HCT116 (cell line): ENCODE measurements at regions not wholly inside any gene's neighbourhood (a gene's known extent, or its start where the extent isn't known, plus 50 kb on each side); places are given as distances from the start of the nearest gene placed in this dataset.

ENCODE experiments used
- ATAC-seq: fragments of 200-7000 bp; cut with Tn5 transposase; 2 replicates; pipeline ENCODE4 v1.9.1; 2020; ENCODE audit warnings: mild to moderate bottlenecking, moderate library complexity
- BruUV-seq: library from RNA; stranded (reverse); fragments of 400-500 nt; replicated peaks from 2 replicates; lab custom pipeline; 2021; lab: Mats Ljungman, UMichigan
- CTCF ChIA-PET: fragments of 300-600 bp; sonication (Branson Sonifier 250); formaldehyde crosslinking; loops from one replicate; lab custom pipeline; 2021; ENCODE audit warnings: antibody characterized with exemption; lab: Charles Lee
- POLR2A ChIA-PET: fragments of 300-600, 350-600 bp; sonication (Branson Sonifier 250); formaldehyde crosslinking; loops from one replicate; lab custom pipeline; 2021; ENCODE audit warnings: antibody characterized with exemption; lab: Charles Lee
- RAD21 ChIA-PET, 2 experiments: fragments of 300-600 bp; sonication (Branson Sonifier 250); formaldehyde crosslinking; loops; one replicate each; lab custom pipeline; 2023; ENCODE audit warnings: low total read pairs in 2 of 2; ENCODE audit not compliant: uncharacterized antibody in 2 of 2, unreplicated experiment in 2 of 2, low non-redundant PET in 1 of 2; lab: Charles Lee
- DNase-seq: peaks from one replicate; pipeline ENCODE4 v3.0.0-alpha.2; 2010; ENCODE audit warnings: low read depth, low spot score
- H2AFZ ChIP-seq: fragments of 200-600 bp; shearing (Covaris generic), sonication (generic); 2 replicates; pipeline ENCODE4 v1.6.1; 2017; ENCODE audit warnings: low read depth, mixed run types, mixed read lengths, antibody characterized with exemption, low read length; ENCODE audit not compliant: poor library complexity, severe bottlenecking
- H3K27ac ChIP-seq: 2 replicates; pipeline ENCODE4 v1.5.1; 2012; ENCODE audit warnings: low read depth, low read length
- H3K27me3 ChIP-seq: fragments of 200-600 bp; sonication (generic); 2 replicates; pipeline ENCODE4 v1.6.1; 2016; ENCODE audit warnings: mixed run types, low read length, mixed read lengths; ENCODE audit not compliant: insufficient read depth
- H3K36me3 ChIP-seq, 2 experiments: fragments of 200-500 bp in 1 of 2; fragments of 200-600 bp in 1 of 2; sonication (Bioruptor generic) in 1 of 2; sonication (generic) in 1 of 2; 2 replicates each; pipeline versions ENCODE4 v1.5.1 to v1.6.1; 2014 to 2016; ENCODE audit warnings: low read length in 2 of 2, inconsistent platforms in 1 of 2, mixed read lengths in 1 of 2, mixed run types in 1 of 2; ENCODE audit not compliant: insufficient read depth in 2 of 2, control insufficient read depth in 1 of 2
- H3K4me1 ChIP-seq, 2 experiments: fragments of 200-600 bp in 1 of 2; sonication (generic) in 1 of 2; 2 replicates each; pipeline versions ENCODE4 v1.5.1 to v1.6.1; 2012 to 2017; ENCODE audit warnings: low read length in 2 of 2, inconsistent platforms in 1 of 2, mild to moderate bottlenecking in 1 of 2, mixed read lengths in 1 of 2, mixed run types in 1 of 2, moderate library complexity in 1 of 2; ENCODE audit not compliant: insufficient read depth in 2 of 2, control insufficient read depth in 1 of 2
- H3K4me2 ChIP-seq: fragments of 200-600 bp; sonication (generic); 2 replicates; pipeline ENCODE4 v1.6.1; 2017; ENCODE audit warnings: mixed run types, low read length, mixed read lengths
- H3K4me3 ChIP-seq, 2 experiments: fragments of 200-600 bp in 1 of 2; sonication (generic) in 1 of 2; replicated peaks in 1 of 2; 2 replicates each; pipeline ENCODE4 v1.5.1; 2011 to 2016; ENCODE audit warnings: low read length in 2 of 2, control low read depth in 1 of 2, low read depth in 1 of 2, mild to moderate bottlenecking in 1 of 2, mixed read lengths in 1 of 2, mixed run types in 1 of 2
- H3K79me2 ChIP-seq: fragments of 200-600 bp; sonication (generic); 2 replicates; pipeline ENCODE4 v1.6.1; 2017; ENCODE audit warnings: mild to moderate bottlenecking, mixed run types, low read length, moderate library complexity, mixed read lengths; ENCODE audit not compliant: insufficient read depth
- H3K9ac ChIP-seq: fragments of 200-600 bp; sonication (generic); 2 replicates; pipeline ENCODE4 v1.6.1; 2016; ENCODE audit warnings: low read length, mixed read lengths
- H3K9me2 ChIP-seq: fragments of 200-600 bp; sonication (generic), shearing (Covaris generic); 2 replicates; pipeline ENCODE4 v1.6.1; 2017; ENCODE audit warnings: mixed run types, mild to moderate bottlenecking, moderate library complexity; ENCODE audit not compliant: insufficient read depth
- H3K9me3 ChIP-seq, 2 experiments: fragments of 200-500 bp in 1 of 2; fragments of 200-600 bp in 1 of 2; sonication (Bioruptor generic) in 1 of 2; sonication (generic) in 1 of 2; 2 replicates each; pipeline ENCODE4 v1.6.1; 2014 to 2017; ENCODE audit warnings: low read length in 2 of 2, mixed read lengths in 2 of 2, inconsistent platforms in 1 of 2, low read depth in 1 of 2, mild to moderate bottlenecking in 1 of 2, mixed run types in 1 of 2, moderate library complexity in 1 of 2; ENCODE audit not compliant: control insufficient read depth in 1 of 2, insufficient read depth in 1 of 2
- H4K20me1 ChIP-seq: fragments of 200-600 bp; sonication (generic), shearing (Covaris generic); 2 replicates; pipeline ENCODE4 v1.6.1; 2017; ENCODE audit warnings: mixed run types, mild to moderate bottlenecking, moderate library complexity; ENCODE audit not compliant: insufficient read depth
- ATF3 ChIP-seq: IDR thresholded peaks from 2 replicates; pipeline ENCODE4 v1.6.1; 2012
- CBX3 ChIP-seq: IDR thresholded peaks from 2 replicates; pipeline ENCODE4 v1.6.1; 2012; ENCODE audit warnings: low read depth
- EZH2 ChIP-seq: fragments of 200-600 bp; sonication (generic); IDR thresholded peaks from 2 replicates; pipeline ENCODE4 v1.6.1; 2017; ENCODE audit warnings: antibody characterized with exemption, mixed run types
- EZH2phosphoT487 ChIP-seq: fragments of 200-600 bp; IDR thresholded peaks from 2 replicates; pipeline ENCODE4 v1.6.1; 2018; ENCODE audit warnings: antibody characterized with exemption, borderline replicate concordance
- JUND ChIP-seq: IDR thresholded peaks from 2 replicates; pipeline ENCODE4 v1.6.1; 2012
- MAX ChIP-seq: IDR thresholded peaks from 2 replicates; pipeline ENCODE4 v1.6.1; 2012
- POLR2AphosphoS5 ChIP-seq: IDR thresholded peaks from 2 replicates; pipeline ENCODE4 v1.6.1; 2011; ENCODE audit warnings: mild to moderate bottlenecking, low read depth, low read length, moderate library complexity
- RAD21 ChIP-seq: IDR thresholded peaks from 2 replicates; pipeline ENCODE4 v1.6.1; 2012; ENCODE audit warnings: low read depth, mild to moderate bottlenecking
- REST ChIP-seq: IDR thresholded peaks from 2 replicates; pipeline ENCODE4 v1.6.1; 2012; ENCODE audit warnings: low read depth
- SIN3A ChIP-seq: IDR thresholded peaks from 2 replicates; pipeline ENCODE4 v1.6.1; 2012; ENCODE audit warnings: low read depth
- TCF7L2 ChIP-seq: IDR thresholded peaks from 2 replicates; pipeline ENCODE4 v1.7.0; 2011; ENCODE audit warnings: borderline replicate concordance, inconsistent platforms; ENCODE audit not compliant: insufficient read depth, insufficient read length; ENCODE audit errors: extremely low read depth
- ZBTB33 ChIP-seq: IDR thresholded peaks from 2 replicates; pipeline ENCODE4 v1.6.1; 2011; ENCODE audit warnings: mild to moderate bottlenecking, low read length, moderate library complexity; ENCODE audit not compliant: insufficient replicate concordance; ENCODE audit errors: extremely low read depth
- ZFX ChIP-seq: fragments of 450-650 bp; IDR thresholded peaks from 2 replicates; pipeline ENCODE4 v1.6.1; 2017
- intact Hi-C: fragments of 100-400 bp; cut with micrococcal nuclease; formaldehyde crosslinking; loops from 2 replicates; pipeline ENCODE4 v1.10.0; 2022
- TF ChIP-seq, protein P1 (sequence below), 3 experiments: fragments of 200-600 bp in 1 of 3; sonication (generic) in 1 of 3; IDR thresholded peaks in 2 of 3; conservative IDR thresholded peaks in 1 of 3; 2 replicates each; pipeline ENCODE4 v1.5.1; 2012 to 2017; ENCODE audit warnings: low read depth in 2 of 3, low read length in 2 of 3, antibody characterized with exemption in 1 of 3, borderline replicate concordance in 1 of 3, control low read depth in 1 of 3, mild to moderate bottlenecking in 1 of 3, mixed read lengths in 1 of 3, mixed run types in 1 of 3, moderate library complexity in 1 of 3; ENCODE audit not compliant: insufficient read depth in 1 of 3

GRCh38 chr2:83851066-83851465 is 608.0 kb downstream of the SUCLG1 start:
- no peaks in the 10 kb centered on the region for H3K9me3 ChIP-seq
- no peaks in the 10 kb centered on the region for H4K20me1 ChIP-seq
- BruUV-seq: no TSS peak
- H3K4me3 ChIP-seq: no peak overlapping the region
- POLR2A ChIA-PET: no interaction called here
- ATAC-seq: no peak
- no peak overlapping the region for H2AFZ ChIP-seq
- H3K36me3 ChIP-seq: no peaks in the 10 kb centered on the region
- no peak for DNase-seq
- no peaks in the 10 kb centered on the region for H3K27me3 ChIP-seq
- TF ChIP-seq ATF3 (no peak), REST (no peak), MAX (no peak), ZFX (no peak), EZH2 (no peak), RAD21 (no peak), JUND (no peak), POLR2AphosphoS5 (no peak), CBX3 (no peak), ZBTB33 (no peak), EZH2phosphoT487 (no peak), TCF7L2 (no peak), SIN3A (no peak)
- TF ChIP-seq, protein P1, sequence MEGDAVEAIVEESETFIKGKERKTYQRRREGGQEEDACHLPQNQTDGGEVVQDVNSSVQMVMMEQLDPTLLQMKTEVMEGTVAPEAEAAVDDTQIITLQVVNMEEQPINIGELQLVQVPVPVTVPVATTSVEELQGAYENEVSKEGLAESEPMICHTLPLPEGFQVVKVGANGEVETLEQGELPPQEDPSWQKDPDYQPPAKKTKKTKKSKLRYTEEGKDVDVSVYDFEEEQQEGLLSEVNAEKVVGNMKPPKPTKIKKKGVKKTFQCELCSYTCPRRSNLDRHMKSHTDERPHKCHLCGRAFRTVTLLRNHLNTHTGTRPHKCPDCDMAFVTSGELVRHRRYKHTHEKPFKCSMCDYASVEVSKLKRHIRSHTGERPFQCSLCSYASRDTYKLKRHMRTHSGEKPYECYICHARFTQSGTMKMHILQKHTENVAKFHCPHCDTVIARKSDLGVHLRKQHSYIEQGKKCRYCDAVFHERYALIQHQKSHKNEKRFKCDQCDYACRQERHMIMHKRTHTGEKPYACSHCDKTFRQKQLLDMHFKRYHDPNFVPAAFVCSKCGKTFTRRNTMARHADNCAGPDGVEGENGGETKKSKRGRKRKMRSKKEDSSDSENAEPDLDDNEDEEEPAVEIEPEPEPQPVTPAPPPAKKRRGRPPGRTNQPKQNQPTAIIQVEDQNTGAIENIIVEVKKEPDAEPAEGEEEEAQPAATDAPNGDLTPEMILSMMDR (IDR thresholded peaks at IDR 0.05 in 2 of 3, conservative IDR thresholded peaks at IDR 0.05 in 1 of 3; ENCODE audit: borderline replicate concordance in 1 of 3, insufficient read depth in 1 of 3, low read depth in 2 of 3, low read length in 2 of 3): no peak
- TF ChIP-seq, all 23 proteins: peak for 0
- ChIA-PET RAD21 (no interaction called here), CTCF (no interaction called here)
- intact Hi-C loops: no loop called here
- no peak overlapping the region for H3K9ac ChIP-seq
- no peak overlapping the region for H3K27ac ChIP-seq
- no peaks in the 10 kb centered on the region for H3K9me2 ChIP-seq
- H3K4me2 ChIP-seq: no peak overlapping the region
- peaks cover 0 to 9% of the 10 kb centered on the region in 2 experiments; a peak in 2 of 4 replicates for H3K4me1 ChIP-seq
- H3K79me2 ChIP-seq: no peaks in the 10 kb centered on the region
